ENCODE measurements at regions not wholly inside any gene's neighbourhood (a gene's known extent, or its start where the extent isn't known, plus 50 kb on each side); places are given as distances from the start of the nearest gene placed in this dataset.

- TF ChIP-seq, protein P1, sequence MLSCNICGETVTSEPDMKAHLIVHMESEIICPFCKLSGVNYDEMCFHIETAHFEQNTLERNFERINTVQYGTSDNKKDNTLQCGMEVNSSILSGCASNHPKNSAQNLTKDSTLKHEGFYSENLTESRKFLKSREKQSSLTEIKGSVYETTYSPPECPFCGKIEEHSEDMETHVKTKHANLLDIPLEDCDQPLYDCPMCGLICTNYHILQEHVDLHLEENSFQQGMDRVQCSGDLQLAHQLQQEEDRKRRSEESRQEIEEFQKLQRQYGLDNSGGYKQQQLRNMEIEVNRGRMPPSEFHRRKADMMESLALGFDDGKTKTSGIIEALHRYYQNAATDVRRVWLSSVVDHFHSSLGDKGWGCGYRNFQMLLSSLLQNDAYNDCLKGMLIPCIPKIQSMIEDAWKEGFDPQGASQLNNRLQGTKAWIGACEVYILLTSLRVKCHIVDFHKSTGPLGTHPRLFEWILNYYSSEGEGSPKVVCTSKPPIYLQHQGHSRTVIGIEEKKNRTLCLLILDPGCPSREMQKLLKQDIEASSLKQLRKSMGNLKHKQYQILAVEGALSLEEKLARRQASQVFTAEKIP (CRISPR knock-in tag; IDR thresholded peaks at IDR 0.05; ENCODE audit: borderline replicate concordance), result no peak
- TF ChIP-seq, protein P2, sequence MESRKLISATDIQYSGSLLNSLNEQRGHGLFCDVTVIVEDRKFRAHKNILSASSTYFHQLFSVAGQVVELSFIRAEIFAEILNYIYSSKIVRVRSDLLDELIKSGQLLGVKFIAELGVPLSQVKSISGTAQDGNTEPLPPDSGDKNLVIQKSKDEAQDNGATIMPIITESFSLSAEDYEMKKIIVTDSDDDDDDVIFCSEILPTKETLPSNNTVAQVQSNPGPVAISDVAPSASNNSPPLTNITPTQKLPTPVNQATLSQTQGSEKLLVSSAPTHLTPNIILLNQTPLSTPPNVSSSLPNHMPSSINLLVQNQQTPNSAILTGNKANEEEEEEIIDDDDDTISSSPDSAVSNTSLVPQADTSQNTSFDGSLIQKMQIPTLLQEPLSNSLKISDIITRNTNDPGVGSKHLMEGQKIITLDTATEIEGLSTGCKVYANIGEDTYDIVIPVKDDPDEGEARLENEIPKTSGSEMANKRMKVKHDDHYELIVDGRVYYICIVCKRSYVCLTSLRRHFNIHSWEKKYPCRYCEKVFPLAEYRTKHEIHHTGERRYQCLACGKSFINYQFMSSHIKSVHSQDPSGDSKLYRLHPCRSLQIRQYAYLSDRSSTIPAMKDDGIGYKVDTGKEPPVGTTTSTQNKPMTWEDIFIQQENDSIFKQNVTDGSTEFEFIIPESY (CRISPR knock-in tag; IDR thresholded peaks at IDR 0.05), result no peak
- no peak for TF ChIP-seq ZNF121 (CRISPR knock-in tag; IDR thresholded peaks at IDR 0.05)
- peak; percentile 94 for TF ChIP-seq NR2F6 (IDR thresholded peaks at IDR 0.05)
- TF ChIP-seq NR2F6 (CRISPR knock-in tag; IDR thresholded peaks at IDR 0.05), result peak; percentile 90
- TF ChIP-seq, protein P3, sequence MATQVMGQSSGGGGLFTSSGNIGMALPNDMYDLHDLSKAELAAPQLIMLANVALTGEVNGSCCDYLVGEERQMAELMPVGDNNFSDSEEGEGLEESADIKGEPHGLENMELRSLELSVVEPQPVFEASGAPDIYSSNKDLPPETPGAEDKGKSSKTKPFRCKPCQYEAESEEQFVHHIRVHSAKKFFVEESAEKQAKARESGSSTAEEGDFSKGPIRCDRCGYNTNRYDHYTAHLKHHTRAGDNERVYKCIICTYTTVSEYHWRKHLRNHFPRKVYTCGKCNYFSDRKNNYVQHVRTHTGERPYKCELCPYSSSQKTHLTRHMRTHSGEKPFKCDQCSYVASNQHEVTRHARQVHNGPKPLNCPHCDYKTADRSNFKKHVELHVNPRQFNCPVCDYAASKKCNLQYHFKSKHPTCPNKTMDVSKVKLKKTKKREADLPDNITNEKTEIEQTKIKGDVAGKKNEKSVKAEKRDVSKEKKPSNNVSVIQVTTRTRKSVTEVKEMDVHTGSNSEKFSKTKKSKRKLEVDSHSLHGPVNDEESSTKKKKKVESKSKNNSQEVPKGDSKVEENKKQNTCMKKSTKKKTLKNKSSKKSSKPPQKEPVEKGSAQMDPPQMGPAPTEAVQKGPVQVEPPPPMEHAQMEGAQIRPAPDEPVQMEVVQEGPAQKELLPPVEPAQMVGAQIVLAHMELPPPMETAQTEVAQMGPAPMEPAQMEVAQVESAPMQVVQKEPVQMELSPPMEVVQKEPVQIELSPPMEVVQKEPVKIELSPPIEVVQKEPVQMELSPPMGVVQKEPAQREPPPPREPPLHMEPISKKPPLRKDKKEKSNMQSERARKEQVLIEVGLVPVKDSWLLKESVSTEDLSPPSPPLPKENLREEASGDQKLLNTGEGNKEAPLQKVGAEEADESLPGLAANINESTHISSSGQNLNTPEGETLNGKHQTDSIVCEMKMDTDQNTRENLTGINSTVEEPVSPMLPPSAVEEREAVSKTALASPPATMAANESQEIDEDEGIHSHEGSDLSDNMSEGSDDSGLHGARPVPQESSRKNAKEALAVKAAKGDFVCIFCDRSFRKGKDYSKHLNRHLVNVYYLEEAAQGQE (IDR thresholded peaks at IDR 0.05; ENCODE audit: borderline replicate concordance in 1 of 2, low read depth in 1 of 2, low read length in 2 of 2), result no peak
- no peak for TF ChIP-seq CREBL2 (CRISPR knock-in tag; IDR thresholded peaks at IDR 0.05; ENCODE audit: borderline replicate concordance)
- no peak for TF ChIP-seq RBM22 (optimal IDR thresholded peaks at IDR 0.05; ENCODE audit: low read length)
- no peak for TF ChIP-seq ZNF225 (CRISPR knock-in tag; IDR thresholded peaks at IDR 0.05)
- TF ChIP-seq, protein P4, sequence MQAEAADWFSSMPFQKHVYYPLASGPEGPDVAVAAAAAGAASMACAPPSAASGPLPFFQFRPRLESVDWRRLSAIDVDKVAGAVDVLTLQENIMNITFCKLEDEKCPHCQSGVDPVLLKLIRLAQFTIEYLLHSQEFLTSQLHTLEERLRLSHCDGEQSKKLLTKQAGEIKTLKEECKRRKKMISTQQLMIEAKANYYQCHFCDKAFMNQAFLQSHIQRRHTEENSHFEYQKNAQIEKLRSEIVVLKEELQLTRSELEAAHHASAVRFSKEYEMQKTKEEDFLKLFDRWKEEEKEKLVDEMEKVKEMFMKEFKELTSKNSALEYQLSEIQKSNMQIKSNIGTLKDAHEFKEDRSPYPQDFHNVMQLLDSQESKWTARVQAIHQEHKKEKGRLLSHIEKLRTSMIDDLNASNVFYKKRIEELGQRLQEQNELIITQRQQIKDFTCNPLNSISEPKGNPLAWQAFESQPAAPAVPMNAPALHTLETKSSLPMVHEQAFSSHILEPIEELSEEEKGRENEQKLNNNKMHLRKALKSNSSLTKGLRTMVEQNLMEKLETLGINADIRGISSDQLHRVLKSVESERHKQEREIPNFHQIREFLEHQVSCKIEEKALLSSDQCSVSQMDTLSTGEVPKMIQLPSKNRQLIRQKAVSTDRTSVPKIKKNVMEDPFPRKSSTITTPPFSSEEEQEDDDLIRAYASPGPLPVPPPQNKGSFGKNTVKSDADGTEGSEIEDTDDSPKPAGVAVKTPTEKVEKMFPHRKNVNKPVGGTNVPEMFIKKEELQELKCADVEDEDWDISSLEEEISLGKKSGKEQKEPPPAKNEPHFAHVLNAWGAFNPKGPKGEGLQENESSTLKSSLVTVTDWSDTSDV (CRISPR knock-in tag; IDR thresholded peaks at IDR 0.05), result no peak
- TF ChIP-seq KDM3A (CRISPR knock-in tag; IDR thresholded peaks at IDR 0.05; ENCODE audit: low read depth), result peak; percentile 43; the same call in 1 of the 2 replicates
- TF ChIP-seq, protein P5, sequence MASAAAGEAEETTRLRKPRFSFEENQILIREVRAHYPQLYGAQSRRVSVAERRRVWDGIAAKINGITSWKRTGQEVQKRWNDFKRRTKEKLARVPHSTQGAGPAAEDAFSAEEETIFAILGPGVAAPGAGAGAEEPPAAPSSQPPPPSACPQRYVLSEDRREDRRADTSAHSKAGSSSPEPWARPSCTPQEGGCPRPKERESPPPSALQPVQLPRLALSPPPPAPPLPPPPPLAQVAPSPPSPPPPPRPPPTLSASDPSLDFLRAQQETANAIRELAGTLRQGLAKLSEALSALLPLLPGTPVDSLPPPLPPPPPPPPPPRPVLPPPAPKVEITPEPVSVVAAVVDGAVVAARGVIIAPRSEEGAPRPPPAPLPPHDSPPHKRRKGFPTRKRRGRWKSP (CRISPR knock-in tag; IDR thresholded peaks at IDR 0.05), result peak; percentile 22; the same call in 1 of the 2 replicates
- TF ChIP-seq ZNF776 (CRISPR knock-in tag; IDR thresholded peaks at IDR 0.05), result no peak
- TF ChIP-seq, protein P6, sequence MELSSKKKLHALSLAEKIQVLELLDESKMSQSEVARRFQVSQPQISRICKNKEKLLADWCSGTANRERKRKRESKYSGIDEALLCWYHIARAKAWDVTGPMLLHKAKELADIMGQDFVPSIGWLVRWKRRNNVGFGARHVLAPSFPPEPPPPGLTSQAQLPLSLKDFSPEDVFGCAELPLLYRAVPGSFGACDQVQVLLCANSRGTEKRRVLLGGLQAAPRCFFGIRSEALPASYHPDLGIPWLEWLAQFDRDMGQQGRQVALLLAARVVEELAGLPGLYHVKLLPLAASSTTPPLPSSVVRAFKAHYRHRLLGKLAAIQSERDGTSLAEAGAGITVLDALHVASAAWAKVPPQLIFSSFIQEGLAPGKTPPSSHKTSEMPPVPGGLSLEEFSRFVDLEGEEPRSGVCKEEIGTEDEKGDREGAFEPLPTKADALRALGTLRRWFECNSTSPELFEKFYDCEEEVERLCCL (CRISPR knock-in tag; IDR thresholded peaks at IDR 0.05; ENCODE audit: borderline replicate concordance), result no peak
Measured at GRCh38 chr14:86708846-86709339, 1178.9 kb downstream of the FLRT2 start (continued).
